ENCODE measurements at regions not wholly inside any gene's neighbourhood (a gene's known extent, or its start where the extent isn't known, plus 50 kb on each side); places are given as distances from the start of the nearest gene placed in this dataset.
"Not testable (repeated sequence)": the region's sequence is repeated elsewhere in the genome, so short reads cannot be mapped to it uniquely, and the experiment has no call there.

GRCh38 chr1:208717525-208717924 lies 473.3 kb upstream of the PLXNA2 start:
- no peak for DNase-seq (ENCODE audit: low spot score)

DNA sequence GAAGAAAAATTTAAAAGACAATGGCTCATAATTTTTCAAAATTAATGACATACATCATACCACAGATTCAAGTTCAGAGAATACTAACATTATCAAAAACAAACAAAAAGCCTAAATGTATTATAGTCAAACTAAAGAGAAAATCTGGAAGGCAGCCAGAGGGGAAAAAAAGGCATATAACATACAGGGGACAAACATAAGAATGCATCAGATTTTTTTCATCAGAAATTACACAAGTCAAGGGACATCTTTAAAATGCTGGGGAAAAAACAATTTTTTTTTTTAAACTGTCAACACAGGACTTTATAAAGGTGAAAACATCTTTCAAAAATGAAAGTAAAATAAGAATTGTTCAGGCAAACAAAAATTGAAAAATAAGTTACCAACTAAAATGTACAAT lies 478.4 kb upstream of the PLXNA2 start:
- DNase-seq (ENCODE audit: low spot score): no peak

DNA sequence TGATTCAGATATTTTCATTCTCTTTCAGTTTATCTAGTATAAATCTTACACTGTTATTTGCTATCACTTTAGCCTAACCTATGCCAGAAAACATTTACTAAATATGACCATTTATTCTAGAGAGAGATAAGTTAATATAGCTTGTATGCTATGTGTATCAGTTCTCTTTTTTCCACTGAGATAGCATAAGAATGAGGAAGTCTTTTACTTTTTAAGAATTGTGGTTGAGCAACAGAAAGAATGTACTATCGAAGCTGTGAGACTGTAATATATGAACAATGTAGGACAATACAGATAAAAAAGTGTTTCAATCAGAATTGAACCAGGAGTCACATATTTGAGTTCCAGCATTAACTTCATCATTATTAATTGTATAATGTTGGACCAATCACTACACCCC lies 479.9 kb upstream of the PLXNA2 start:
- DNase-seq (ENCODE audit: low spot score): no peak

DNA sequence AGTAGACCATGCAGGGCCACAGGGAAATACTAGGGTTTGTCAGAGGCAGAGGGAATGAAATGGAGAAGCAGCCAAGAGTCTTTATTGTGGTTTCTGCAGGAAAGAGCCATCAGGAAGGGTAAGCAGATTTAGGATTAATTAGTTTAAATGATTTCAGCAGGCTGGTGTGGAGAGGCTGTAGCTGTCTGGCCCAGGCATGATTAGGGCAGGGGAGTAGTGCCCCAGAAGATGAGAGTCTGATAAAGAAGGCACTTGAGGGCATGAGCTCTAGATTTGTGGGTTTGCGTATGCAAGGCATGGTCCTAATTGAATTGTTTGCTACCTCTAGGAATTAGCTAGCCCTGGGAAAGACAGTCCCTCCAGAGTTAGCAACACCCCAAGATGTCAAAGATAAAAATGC lies 484.6 kb upstream of the PLXNA2 start:
- no peak for DNase-seq (ENCODE audit: low spot score)

GRCh38 chr1:208731981-208732821 lies 488.0 kb upstream of the PLXNA2 start:
- DNase-seq (ENCODE audit: low spot score): no peak

GRCh38 chr1:208737161-208737560 lies 493.0 kb upstream of the PLXNA2 start:
- no peak for DNase-seq (ENCODE audit: low spot score)

- no peak for DNase-seq (ENCODE audit: low spot score)
Observed at GRCh38 chr1:208737922-208738321, 493.7 kb upstream of the PLXNA2 start.

DNA sequence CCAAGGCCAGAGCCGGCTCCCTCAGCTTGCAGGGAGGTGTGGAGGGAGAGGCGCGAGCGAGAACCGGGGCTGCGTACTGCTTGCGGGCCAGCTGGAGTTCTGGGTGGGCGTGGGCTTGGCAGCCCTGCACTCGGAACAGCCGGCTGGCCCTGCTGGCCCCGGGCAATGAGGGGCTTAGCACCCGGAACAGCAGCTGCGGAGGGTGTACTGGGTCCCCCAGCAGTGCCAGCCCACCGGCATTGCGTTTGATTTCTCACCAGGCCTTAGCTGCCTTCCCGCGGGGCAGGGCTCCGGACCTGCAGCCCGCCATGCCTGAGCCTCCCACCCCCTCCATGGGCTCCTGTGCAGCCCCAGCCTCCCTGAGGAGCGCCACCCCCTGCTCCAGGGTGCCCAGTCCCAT lies 495.5 kb upstream of the PLXNA2 start:
- not testable (repeated sequence) for DNase-seq (ENCODE audit: low spot score)

- no peak for DNase-seq (ENCODE audit: low spot score)
Observed at GRCh38 chr1:208741296-208741695, 497.1 kb upstream of the PLXNA2 start.

- no peak for DNase-seq (ENCODE audit: low spot score)
Observed at GRCh38 chr1:208743361-208743760, 499.2 kb upstream of the PLXNA2 start.

DNA sequence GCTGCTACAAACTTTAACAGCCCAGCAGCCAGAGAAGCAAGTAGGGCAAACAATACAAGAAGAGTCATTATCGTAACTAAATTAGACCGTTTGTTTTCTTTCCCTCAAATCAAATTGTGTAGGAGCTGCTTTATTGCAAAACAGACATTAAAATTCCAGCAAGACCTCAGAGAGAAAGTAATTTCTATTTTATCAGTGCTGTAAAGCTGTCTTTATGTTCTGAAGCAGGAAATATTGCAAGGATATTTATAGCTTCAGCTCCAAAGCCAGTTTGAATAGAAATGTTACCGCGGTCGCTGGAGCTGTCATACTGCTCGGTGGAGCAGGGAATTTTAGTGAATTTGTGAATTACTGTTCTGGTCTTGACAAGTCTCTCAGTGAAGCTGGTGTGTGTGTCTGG lies 503.8 kb upstream of the PLXNA2 start:
- no peak for DNase-seq (ENCODE audit: low spot score)

GRCh38 chr1:208748387-208749165 lies 504.4 kb upstream of the PLXNA2 start:
- no peak for DNase-seq (ENCODE audit: low spot score)

DNA sequence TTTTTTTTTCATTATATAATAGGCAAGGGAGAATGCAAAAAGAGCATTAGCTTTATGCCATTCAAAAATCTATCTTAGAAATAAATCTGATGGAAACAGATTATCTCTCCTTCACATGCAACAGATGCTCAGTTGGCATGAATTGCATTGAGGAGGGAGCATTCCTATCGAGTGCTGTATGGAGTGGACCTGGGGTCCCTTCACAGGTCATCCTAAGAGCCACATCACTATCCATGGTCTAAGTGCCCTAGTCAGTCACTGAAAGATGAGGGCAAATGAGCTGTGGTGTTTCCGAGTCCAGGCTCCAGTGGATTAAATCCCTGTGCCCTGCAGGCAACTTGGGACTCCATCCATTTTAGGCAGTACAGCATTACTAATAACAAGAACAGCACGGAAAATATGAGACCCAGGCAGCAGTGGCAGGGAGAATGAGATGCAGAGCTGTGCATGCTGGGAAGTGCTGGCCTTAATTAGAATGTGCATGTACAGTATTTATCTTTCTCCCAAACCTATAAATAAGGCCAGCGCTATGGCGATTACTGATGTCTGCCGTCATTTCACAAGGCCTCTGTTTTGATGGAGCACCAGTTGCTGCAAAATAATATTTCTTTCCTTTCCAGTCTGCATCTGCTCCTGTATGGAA lies 512.3 kb upstream of the PLXNA2 start:
- DNase-seq (ENCODE audit: low spot score): no peak

GRCh38 chr1:208757846-208758245 lies 513.7 kb upstream of the PLXNA2 start:
- DNase-seq (ENCODE audit: low spot score): no peak

- DNase-seq (ENCODE audit: low spot score): no peak
Observed at GRCh38 chr1:208759255-208759654, 515.1 kb upstream of the PLXNA2 start.

DNA sequence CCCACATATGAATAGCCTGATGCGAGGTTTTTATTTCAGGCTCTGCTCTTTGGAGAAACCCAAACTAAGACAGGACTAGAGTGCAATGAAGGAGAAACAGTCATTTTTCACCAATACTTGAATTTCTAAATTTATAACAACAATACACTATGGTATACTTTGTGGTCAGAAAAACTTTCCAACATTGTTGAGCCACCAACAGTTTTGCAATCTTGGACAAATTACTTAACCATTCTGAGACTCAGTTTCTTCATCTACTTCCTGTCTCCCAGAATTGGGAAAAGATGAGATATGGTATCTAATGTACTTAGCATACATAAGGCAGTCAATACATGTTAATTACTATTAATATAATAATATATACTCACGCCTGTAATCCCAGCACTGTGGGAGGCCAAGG lies 519.8 kb upstream of the PLXNA2 start:
- no peak for DNase-seq (ENCODE audit: low spot score)

DNA sequence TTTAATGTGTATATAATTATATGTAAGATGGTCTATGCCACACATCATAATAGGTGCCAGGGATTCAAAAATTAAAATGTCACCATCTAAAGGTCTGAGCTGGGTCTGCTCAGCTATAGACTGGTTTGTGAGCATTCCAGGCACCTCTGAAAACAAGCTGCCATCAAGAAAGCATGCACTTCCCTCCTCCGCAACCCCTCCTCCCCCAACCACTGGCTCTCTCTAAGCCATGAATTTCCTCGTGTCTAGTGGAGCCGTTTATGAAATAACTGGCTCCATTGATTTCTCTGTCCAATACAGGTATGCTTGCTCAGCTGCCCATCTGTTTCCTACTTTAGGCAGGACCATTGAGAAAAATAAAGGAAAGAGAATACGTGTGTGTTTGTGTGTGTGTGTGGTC lies 522.6 kb upstream of the PLXNA2 start:
- DNase-seq (ENCODE audit: low spot score): no peak

GRCh38 chr1:208767816-208768215 lies 523.6 kb upstream of the PLXNA2 start:
- DNase-seq (ENCODE audit: low spot score): no peak

DNA sequence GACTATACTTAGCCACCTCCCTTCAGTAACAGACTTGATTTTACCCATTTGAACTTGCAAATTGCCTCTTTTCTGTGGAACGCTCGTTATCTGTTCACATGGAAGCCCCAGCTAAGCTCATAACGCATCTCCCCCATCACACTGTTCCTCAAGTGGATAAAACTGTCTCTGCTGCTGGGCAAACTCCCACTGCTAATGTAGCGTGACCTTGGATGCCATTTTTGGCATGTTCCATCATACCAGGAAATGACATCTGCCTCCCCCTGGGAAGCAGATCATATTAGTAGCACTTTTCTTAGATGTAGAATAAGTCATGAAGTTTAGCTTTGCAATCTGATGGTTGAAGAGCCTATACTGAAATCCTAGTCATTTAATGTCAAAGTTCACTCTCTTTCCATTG lies 528.7 kb upstream of the PLXNA2 start:
- DNase-seq (ENCODE audit: low spot score): no peak

DNA sequence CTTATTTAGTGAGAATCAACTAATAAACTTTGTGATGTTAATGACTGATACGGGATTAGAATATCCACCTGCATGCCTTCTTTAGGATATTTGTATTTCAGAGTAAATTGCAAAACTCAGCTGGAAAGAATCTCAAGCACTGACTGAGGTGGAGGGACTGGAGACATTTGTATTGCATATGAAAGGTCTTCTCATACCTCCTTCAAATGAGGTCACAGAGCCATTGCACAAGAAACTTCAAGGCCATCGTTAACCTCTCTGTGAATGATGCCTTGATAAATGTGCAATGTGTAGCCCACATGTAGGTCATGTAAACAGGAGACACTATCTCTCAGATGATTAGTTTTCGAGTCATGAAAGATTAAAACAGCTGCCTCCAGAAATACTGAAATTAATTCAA lies 531.7 kb upstream of the PLXNA2 start:
- no peak for DNase-seq (ENCODE audit: low spot score)

GRCh38 chr1:208778417-208778816 lies 534.2 kb upstream of the PLXNA2 start:
- no peak for DNase-seq (ENCODE audit: low spot score)

DNA sequence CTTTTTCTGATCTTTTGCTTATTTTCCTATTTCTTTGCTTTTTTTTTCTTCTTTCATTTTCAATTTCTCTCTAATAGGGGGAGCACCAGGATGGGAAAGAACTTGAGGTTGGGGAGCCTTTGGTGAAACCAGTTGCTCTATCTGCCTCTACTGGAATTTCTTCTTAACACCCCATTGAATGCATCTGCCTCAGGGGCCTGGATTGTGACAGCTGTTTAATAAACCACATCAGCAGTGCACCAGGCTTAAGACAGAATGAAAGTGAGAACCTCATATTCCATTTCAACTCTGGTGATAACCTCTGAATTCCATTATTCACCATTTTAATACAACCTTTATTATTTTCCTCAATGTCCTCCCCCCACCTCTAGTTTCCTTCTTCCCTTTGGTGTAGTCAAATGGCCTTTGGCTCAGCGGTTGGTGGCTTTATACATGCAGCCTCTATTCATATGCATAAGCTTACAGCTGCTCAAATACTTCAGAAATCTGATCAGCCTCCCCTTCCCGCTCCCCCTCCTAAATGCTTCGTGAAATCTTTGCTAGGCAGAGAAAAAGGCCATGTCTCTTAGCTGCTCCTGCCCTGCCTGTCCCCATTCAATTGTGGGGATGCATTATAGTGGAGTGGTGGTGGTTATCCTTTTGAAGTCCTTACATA lies 537.3 kb upstream of the PLXNA2 start:
- no peak for DNase-seq (ENCODE audit: low spot score)

Measured in HuH-7 (cell line).